K562 (cell line): ENCODE measurements at regions not wholly inside any gene's neighbourhood (a gene's known extent, or its start where the extent isn't known, plus 50 kb on each side); places are given as distances from the start of the nearest gene placed in this dataset.

ENCODE experiments used
- SRF ChIP-seq, 2 experiments: fragments of 250-450, 450-650 bp in 1 of 2; sonication (Bioruptor Pico) in 1 of 2; sonication (generic) in 1 of 2; formaldehyde crosslinking; IDR thresholded peaks; 2 replicates each; pipeline versions ENCODE4 v1.5.0 to v1.5.1; 2020 to 2022; ENCODE audit warnings: mild to moderate bottlenecking in 1 of 2, missing genetic modification reagents in 1 of 2
- ZNF282 ChIP-seq: sonication (generic); formaldehyde crosslinking; IDR thresholded peaks from 2 replicates; pipeline ENCODE4 v1.8.1; 2023; ENCODE audit warnings: missing genetic modification reagents
- TF ChIP-seq, protein P1 (sequence below): sonication (generic); formaldehyde crosslinking; IDR thresholded peaks from 2 replicates; pipeline ENCODE4 v1.8.0; 2022; ENCODE audit warnings: mild to moderate bottlenecking, missing genetic modification reagents
- TF ChIP-seq, protein P2 (sequence below), 2 experiments: fragments of 200-800 bp in 1 of 2; sonication (Bioruptor generic) in 1 of 2; sonication (generic) in 1 of 2; formaldehyde crosslinking in 1 of 2; IDR thresholded peaks in 1 of 2; conservative IDR thresholded peaks in 1 of 2; 2 replicates each; pipeline versions ENCODE4 v1.5.0 to v1.6.1; 2016 to 2020; ENCODE audit warnings: missing compliant biosample characterization in 1 of 2, missing genetic modification characterization in 1 of 2, missing genetic modification reagents in 1 of 2
- TF ChIP-seq, protein P3 (sequence below): fragments of 450-650 bp; IDR thresholded peaks from 2 replicates; pipeline ENCODE4 v1.6.1; 2016; ENCODE audit warnings: mild to moderate bottlenecking, moderate library complexity
- TF ChIP-seq, protein P4 (sequence below): sonication (generic); formaldehyde crosslinking; IDR thresholded peaks from 2 replicates; pipeline ENCODE4 v1.8.1; 2023; ENCODE audit warnings: mild to moderate bottlenecking, missing genetic modification reagents

DNA sequence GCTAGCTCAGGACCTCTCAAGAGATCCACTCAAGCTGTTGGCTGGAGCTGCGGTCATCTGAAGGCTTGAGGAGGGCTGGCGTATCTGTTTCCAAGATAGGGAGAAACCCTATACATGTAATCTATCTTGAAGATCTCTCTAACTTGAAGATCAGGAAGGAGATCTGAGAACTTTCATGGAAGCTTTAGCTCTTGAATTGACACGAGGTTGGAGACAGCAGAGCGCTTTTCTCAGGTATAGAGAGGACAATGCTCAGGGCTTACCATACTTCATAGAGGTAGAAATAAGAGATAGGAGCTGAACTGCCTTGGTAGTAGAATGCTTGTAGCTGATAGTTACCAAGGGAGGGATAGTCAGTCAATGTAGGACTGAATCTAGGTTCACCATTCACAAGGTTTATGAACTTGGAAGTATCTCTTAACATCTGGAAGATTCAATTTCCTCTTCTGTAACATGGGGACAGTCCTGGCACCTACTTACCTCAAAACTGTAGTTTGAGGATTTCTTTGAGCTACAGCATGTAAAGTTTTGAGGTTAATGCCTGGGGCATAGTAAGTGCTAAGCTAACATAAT is 267.0 kb upstream of the MAF start (continued):
- TF ChIP-seq, protein P1, sequence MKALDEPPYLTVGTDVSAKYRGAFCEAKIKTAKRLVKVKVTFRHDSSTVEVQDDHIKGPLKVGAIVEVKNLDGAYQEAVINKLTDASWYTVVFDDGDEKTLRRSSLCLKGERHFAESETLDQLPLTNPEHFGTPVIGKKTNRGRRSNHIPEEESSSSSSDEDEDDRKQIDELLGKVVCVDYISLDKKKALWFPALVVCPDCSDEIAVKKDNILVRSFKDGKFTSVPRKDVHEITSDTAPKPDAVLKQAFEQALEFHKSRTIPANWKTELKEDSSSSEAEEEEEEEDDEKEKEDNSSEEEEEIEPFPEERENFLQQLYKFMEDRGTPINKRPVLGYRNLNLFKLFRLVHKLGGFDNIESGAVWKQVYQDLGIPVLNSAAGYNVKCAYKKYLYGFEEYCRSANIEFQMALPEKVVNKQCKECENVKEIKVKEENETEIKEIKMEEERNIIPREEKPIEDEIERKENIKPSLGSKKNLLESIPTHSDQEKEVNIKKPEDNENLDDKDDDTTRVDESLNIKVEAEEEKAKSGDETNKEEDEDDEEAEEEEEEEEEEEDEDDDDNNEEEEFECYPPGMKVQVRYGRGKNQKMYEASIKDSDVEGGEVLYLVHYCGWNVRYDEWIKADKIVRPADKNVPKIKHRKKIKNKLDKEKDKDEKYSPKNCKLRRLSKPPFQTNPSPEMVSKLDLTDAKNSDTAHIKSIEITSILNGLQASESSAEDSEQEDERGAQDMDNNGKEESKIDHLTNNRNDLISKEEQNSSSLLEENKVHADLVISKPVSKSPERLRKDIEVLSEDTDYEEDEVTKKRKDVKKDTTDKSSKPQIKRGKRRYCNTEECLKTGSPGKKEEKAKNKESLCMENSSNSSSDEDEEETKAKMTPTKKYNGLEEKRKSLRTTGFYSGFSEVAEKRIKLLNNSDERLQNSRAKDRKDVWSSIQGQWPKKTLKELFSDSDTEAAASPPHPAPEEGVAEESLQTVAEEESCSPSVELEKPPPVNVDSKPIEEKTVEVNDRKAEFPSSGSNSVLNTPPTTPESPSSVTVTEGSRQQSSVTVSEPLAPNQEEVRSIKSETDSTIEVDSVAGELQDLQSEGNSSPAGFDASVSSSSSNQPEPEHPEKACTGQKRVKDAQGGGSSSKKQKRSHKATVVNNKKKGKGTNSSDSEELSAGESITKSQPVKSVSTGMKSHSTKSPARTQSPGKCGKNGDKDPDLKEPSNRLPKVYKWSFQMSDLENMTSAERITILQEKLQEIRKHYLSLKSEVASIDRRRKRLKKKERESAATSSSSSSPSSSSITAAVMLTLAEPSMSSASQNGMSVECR (CRISPR knock-in tag): no peak
- TF ChIP-seq, protein P2, sequence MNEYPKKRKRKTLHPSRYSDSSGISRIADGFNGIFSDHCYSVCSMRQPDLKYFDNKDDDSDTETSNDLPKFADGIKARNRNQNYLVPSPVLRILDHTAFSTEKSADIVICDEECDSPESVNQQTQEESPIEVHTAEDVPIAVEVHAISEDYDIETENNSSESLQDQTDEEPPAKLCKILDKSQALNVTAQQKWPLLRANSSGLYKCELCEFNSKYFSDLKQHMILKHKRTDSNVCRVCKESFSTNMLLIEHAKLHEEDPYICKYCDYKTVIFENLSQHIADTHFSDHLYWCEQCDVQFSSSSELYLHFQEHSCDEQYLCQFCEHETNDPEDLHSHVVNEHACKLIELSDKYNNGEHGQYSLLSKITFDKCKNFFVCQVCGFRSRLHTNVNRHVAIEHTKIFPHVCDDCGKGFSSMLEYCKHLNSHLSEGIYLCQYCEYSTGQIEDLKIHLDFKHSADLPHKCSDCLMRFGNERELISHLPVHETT (CRISPR knock-in tag; conservative IDR thresholded peaks at IDR 0.05 in 1 of 2, IDR thresholded peaks at IDR 0.05 in 1 of 2): peak in 1 of 2 experiments; percentile 49; a peak in 1 of 4 replicates
- TF ChIP-seq, protein P3, sequence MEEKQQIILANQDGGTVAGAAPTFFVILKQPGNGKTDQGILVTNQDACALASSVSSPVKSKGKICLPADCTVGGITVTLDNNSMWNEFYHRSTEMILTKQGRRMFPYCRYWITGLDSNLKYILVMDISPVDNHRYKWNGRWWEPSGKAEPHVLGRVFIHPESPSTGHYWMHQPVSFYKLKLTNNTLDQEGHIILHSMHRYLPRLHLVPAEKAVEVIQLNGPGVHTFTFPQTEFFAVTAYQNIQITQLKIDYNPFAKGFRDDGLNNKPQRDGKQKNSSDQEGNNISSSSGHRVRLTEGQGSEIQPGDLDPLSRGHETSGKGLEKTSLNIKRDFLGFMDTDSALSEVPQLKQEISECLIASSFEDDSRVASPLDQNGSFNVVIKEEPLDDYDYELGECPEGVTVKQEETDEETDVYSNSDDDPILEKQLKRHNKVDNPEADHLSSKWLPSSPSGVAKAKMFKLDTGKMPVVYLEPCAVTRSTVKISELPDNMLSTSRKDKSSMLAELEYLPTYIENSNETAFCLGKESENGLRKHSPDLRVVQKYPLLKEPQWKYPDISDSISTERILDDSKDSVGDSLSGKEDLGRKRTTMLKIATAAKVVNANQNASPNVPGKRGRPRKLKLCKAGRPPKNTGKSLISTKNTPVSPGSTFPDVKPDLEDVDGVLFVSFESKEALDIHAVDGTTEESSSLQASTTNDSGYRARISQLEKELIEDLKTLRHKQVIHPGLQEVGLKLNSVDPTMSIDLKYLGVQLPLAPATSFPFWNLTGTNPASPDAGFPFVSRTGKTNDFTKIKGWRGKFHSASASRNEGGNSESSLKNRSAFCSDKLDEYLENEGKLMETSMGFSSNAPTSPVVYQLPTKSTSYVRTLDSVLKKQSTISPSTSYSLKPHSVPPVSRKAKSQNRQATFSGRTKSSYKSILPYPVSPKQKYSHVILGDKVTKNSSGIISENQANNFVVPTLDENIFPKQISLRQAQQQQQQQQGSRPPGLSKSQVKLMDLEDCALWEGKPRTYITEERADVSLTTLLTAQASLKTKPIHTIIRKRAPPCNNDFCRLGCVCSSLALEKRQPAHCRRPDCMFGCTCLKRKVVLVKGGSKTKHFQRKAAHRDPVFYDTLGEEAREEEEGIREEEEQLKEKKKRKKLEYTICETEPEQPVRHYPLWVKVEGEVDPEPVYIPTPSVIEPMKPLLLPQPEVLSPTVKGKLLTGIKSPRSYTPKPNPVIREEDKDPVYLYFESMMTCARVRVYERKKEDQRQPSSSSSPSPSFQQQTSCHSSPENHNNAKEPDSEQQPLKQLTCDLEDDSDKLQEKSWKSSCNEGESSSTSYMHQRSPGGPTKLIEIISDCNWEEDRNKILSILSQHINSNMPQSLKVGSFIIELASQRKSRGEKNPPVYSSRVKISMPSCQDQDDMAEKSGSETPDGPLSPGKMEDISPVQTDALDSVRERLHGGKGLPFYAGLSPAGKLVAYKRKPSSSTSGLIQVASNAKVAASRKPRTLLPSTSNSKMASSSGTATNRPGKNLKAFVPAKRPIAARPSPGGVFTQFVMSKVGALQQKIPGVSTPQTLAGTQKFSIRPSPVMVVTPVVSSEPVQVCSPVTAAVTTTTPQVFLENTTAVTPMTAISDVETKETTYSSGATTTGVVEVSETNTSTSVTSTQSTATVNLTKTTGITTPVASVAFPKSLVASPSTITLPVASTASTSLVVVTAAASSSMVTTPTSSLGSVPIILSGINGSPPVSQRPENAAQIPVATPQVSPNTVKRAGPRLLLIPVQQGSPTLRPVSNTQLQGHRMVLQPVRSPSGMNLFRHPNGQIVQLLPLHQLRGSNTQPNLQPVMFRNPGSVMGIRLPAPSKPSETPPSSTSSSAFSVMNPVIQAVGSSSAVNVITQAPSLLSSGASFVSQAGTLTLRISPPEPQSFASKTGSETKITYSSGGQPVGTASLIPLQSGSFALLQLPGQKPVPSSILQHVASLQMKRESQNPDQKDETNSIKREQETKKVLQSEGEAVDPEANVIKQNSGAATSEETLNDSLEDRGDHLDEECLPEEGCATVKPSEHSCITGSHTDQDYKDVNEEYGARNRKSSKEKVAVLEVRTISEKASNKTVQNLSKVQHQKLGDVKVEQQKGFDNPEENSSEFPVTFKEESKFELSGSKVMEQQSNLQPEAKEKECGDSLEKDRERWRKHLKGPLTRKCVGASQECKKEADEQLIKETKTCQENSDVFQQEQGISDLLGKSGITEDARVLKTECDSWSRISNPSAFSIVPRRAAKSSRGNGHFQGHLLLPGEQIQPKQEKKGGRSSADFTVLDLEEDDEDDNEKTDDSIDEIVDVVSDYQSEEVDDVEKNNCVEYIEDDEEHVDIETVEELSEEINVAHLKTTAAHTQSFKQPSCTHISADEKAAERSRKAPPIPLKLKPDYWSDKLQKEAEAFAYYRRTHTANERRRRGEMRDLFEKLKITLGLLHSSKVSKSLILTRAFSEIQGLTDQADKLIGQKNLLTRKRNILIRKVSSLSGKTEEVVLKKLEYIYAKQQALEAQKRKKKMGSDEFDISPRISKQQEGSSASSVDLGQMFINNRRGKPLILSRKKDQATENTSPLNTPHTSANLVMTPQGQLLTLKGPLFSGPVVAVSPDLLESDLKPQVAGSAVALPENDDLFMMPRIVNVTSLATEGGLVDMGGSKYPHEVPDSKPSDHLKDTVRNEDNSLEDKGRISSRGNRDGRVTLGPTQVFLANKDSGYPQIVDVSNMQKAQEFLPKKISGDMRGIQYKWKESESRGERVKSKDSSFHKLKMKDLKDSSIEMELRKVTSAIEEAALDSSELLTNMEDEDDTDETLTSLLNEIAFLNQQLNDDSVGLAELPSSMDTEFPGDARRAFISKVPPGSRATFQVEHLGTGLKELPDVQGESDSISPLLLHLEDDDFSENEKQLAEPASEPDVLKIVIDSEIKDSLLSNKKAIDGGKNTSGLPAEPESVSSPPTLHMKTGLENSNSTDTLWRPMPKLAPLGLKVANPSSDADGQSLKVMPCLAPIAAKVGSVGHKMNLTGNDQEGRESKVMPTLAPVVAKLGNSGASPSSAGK: no peak
- TF ChIP-seq ZNF282 (no peak), SRF (CRISPR knock-in tag; IDR thresholded peaks at IDR 0.05) (no peak)
- TF ChIP-seq, protein P4, sequence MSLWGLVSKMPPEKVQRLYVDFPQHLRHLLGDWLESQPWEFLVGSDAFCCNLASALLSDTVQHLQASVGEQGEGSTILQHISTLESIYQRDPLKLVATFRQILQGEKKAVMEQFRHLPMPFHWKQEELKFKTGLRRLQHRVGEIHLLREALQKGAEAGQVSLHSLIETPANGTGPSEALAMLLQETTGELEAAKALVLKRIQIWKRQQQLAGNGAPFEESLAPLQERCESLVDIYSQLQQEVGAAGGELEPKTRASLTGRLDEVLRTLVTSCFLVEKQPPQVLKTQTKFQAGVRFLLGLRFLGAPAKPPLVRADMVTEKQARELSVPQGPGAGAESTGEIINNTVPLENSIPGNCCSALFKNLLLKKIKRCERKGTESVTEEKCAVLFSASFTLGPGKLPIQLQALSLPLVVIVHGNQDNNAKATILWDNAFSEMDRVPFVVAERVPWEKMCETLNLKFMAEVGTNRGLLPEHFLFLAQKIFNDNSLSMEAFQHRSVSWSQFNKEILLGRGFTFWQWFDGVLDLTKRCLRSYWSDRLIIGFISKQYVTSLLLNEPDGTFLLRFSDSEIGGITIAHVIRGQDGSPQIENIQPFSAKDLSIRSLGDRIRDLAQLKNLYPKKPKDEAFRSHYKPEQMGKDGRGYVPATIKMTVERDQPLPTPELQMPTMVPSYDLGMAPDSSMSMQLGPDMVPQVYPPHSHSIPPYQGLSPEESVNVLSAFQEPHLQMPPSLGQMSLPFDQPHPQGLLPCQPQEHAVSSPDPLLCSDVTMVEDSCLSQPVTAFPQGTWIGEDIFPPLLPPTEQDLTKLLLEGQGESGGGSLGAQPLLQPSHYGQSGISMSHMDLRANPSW (CRISPR knock-in tag): no peak
